Activated B cell treated with CpG ODN at 0.5 μM for 24 hours (primary cell): ENCODE measurements at regions not wholly inside any gene's neighbourhood (a gene's known extent, or its start where the extent isn't known, plus 50 kb on each side); places are given as distances from the start of the nearest gene placed in this dataset.

ENCODE experiments used
- ATAC-seq: fragments of 200-7000 bp; cut with Tn5 transposase; one replicate; pipeline ENCODE4 v1.10.0; 2021; ENCODE audit warnings: low read depth, mild to moderate bottlenecking, moderate library complexity
- CTCF ChIA-PET: fragments of 350-600 bp; sonication (Branson Sonifier 250); formaldehyde crosslinking; loops from one replicate; lab custom pipeline; 2021; ENCODE audit warnings: antibody characterized with exemption; lab: Charles Lee
- POLR2A ChIA-PET: fragments of 350-600 bp; sonication (Branson Sonifier 250); formaldehyde crosslinking; loops from one replicate; lab custom pipeline; 2021; ENCODE audit warnings: antibody characterized with exemption; lab: Charles Lee
- DNase-seq: peaks from one replicate; pipeline ENCODE4 v3.0.0; 2022
- H3K27ac Mint-ChIP-seq: one replicate; pipeline ENCODE4 v1.8.0; 2020; ENCODE audit warnings: mixed read lengths
- H3K27me3 Mint-ChIP-seq: one replicate; pipeline ENCODE4 v1.8.0; 2021; ENCODE audit warnings: mixed read lengths
- H3K36me3 Mint-ChIP-seq: one replicate; pipeline ENCODE4 v1.8.0; 2021; ENCODE audit warnings: low read depth, mixed read lengths
- H3K4me1 Mint-ChIP-seq: one replicate; pipeline ENCODE4 v1.8.0; 2021; ENCODE audit warnings: mixed read lengths
- H3K4me3 Mint-ChIP-seq: one replicate; pipeline ENCODE4 v1.8.0; 2020; ENCODE audit warnings: mild to moderate bottlenecking, mixed read lengths
- H3K9me3 Mint-ChIP-seq: one replicate; pipeline ENCODE4 v1.8.0; 2020; ENCODE audit warnings: mixed read lengths
- CTCF ChIP-seq: fragments of 200-600 bp; IDR thresholded peaks from one replicate; pipeline ENCODE4 v1.8.0; 2022; ENCODE audit warnings: antibody characterized with exemption, mild to moderate bottlenecking
- intact Hi-C: fragments of 100-400 bp; cut with micrococcal nuclease; formaldehyde crosslinking; loops from one replicate; pipeline ENCODE4 v1.15.1; 2024

DNA sequence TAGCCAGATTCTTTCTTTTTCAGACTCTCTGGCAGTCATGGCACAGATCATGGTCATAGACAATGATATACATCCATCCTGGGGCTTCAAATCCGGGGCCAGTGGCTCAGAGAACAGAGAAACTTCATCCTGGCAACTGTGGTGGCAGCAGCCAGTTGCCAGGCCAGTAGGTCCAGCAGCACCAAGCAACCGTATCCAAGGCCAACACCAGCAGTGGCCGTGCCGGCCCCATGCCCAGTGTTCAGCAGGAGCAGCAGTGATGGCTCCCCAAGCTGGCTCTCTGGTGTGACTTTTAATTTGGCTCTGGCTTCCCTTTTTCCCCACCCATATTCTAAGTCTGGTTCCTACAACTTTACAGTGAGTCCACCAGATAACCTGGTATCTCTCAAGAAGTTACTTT is 300.5 kb downstream of the DEPDC1B start:
- TF ChIP-seq CTCF = no peak
- Mint-ChIP-seq H3K9me3 (no peaks in the 10 kb centered on the region), H3K4me3 (no peak overlapping the region), H3K36me3 (no peaks in the 10 kb centered on the region), H3K27me3 (no peaks in the 10 kb centered on the region), H3K27ac (no peak overlapping the region), H3K4me1 (peaks cover 17% of the 10 kb centered on the region)
- no peak for DNase-seq
- POLR2A ChIA-PET = no interaction called here
- intact Hi-C loops = loop anchor here (10.0 kb wide), 1 partner anchor 185 kb away; no protein-coding TSS in a partner anchor
- CTCF ChIA-PET = no interaction called here
- no peak for ATAC-seq

DNA sequence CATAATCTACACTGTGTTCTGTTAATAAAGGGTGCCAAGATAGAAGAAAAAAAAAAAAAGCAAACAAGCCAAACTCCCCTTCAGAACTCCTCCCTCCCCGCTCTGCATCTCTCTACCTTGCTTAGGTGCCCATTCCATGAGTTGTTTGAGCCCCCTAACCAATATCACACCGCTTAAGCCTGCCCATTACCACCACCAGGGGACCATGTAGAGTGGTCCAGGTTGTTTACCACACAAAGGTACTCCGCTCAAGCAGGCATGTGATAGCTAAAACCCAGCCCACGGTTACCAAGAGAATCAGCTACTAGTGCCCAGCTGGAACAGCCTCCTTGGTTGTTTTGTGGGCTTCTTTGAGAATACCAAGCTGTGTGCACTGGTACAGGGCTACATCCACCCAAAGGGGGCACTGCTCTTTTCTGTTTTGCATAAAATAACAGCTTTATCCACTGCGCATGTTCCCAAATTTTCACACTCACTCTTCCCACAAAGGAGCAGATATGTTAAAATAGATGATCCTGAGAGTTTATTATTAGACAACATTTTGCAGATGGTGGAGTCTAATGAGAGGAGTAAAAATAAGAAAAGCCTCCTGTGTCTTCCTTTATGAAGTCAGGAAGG is 304.1 kb downstream of the DEPDC1B start:
- DNase-seq = no peak
- TF ChIP-seq CTCF = no peak
- H3K36me3 Mint-ChIP-seq = no peaks in the 10 kb centered on the region
- peaks cover 13% of the 10 kb centered on the region for H3K4me1 Mint-ChIP-seq
- ChIA-PET POLR2A (no interaction called here), CTCF (no interaction called here)
- no peaks in the 10 kb centered on the region for H3K27me3 Mint-ChIP-seq
- H3K9me3 Mint-ChIP-seq = no peaks in the 10 kb centered on the region
- ATAC-seq = no peak
- H3K27ac Mint-ChIP-seq = no peak overlapping the region
- no peak overlapping the region for H3K4me3 Mint-ChIP-seq
- intact Hi-C loops = loop anchor here (10.0 kb wide), 1 partner anchor 189 kb away; no protein-coding TSS in a partner anchor

DNA sequence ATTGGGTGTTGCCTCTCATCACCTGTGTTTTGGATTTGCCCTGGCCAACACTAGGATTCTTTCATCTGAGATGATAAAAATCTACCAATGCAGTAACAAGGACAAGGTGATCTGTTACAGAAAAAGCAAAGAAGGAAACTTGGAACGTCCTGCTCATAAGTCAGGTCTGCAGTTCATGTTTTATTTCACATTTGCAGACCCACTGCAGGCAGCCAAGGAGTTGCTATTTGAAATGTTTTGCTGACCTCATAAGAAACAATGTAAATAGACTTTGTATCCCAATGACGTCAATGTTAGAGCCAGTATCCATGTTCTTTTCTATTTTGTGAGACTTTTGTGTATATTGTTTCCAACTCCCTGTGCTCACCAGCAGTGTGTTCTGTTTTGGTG is 312.9 kb downstream of the DEPDC1B start:
- Mint-ChIP-seq H3K27ac (no peak overlapping the region), H3K4me3 (no peak overlapping the region), H3K36me3 (no peaks in the 10 kb centered on the region), H3K27me3 (no peaks in the 10 kb centered on the region), H3K9me3 (no peaks in the 10 kb centered on the region), H3K4me1 (peaks cover 6% of the 10 kb centered on the region)
- no peak for DNase-seq
- intact Hi-C loops = no loop called here
- ATAC-seq = no peak
- POLR2A ChIA-PET = no interaction called here
- CTCF ChIA-PET = no interaction called here
- no peak for TF ChIP-seq CTCF

- Mint-ChIP-seq H3K4me1 (peaks cover 6% of the 10 kb centered on the region), H3K27ac (no peak overlapping the region), H3K9me3 (no peaks in the 10 kb centered on the region), H3K4me3 (no peak overlapping the region), H3K36me3 (no peaks in the 10 kb centered on the region), H3K27me3 (no peaks in the 10 kb centered on the region)
- DNase-seq (no peak), ATAC-seq (no peak)
- no peak for TF ChIP-seq CTCF
- CTCF ChIA-PET = no interaction called here
- POLR2A ChIA-PET = no interaction called here
- intact Hi-C loops = no loop called here
These were observed 313.4 kb downstream of the DEPDC1B start for GRCh38 chr5:60386436-60387050.

GRCh38 chr5:60382716-60383115 is 317.2 kb downstream of the DEPDC1B start:
- Mint-ChIP-seq H3K36me3 (no peaks in the 10 kb centered on the region), H3K4me1 (peaks cover 6% of the 10 kb centered on the region), H3K9me3 (no peaks in the 10 kb centered on the region), H3K4me3 (no peak overlapping the region), H3K27me3 (no peaks in the 10 kb centered on the region), H3K27ac (no peak overlapping the region)
- ChIA-PET POLR2A (no interaction called here), CTCF (no interaction called here)
- DNase-seq = no peak
- ATAC-seq = no peak
- intact Hi-C loops = loop anchor here (1.0 kb wide), 2 partner anchors 87 to 569 kb away; no protein-coding TSS in a partner anchor
- no peak for TF ChIP-seq CTCF
